ENCODE measurements at regions not wholly inside any gene's neighbourhood (a gene's known extent, or its start where the extent isn't known, plus 50 kb on each side); places are given as distances from the start of the nearest gene placed in this dataset.
"Not testable (repeated sequence)": the region's sequence is repeated elsewhere in the genome, so short reads cannot be mapped to it uniquely, and the experiment has no call there.

DNA sequence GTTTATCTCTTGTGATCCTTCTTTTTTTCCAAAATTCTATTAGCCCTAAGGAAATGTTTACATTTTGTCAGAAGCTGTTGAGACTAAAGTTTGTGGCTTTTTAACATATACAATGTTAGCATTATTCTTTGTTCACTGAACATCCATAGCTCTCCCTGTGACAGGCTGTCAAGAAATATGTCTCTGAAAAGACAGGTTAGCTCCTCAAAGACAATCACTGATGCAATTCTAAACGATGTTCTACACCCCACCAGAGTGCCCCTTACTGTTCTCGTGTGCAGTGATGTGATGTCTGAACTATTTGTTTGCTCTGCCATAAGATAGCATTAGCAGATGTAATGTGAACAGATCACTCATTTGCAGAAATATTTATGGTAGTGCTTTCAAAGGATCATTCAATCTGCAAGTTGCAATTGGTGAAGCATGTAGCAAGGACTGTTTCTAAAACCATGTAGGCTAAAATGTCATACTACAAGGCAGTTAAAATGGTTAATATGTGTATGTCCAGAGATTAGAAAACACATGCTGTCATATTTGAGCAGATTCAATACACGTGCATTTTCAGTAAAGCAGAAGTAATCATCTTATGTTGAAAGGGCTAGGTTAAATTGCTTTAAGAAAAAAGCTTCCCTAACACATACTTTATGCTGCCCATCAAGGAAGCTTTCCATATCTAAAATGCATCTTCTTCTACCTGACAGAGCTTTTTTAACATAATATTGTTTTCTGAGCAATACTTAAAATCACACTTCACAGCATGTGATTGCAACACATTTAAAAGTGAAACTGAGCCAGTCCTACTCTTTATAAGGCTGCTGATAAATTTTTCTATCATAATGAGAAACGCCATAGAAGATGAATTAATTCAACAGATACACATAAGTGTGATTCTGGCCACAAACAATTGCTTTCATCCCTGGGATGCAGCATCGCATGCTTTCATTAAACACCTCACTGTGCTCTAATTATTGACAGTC lies 285.7 kb upstream of the UBE2E3 start:
- H3K4me3 ChIP-seq (ENCODE audit: low read depth, low read length), result peak overlapping the region; percentile 70
- DNase-seq (ENCODE audit: low read depth), result no peak
- TF ChIP-seq, protein P1, sequence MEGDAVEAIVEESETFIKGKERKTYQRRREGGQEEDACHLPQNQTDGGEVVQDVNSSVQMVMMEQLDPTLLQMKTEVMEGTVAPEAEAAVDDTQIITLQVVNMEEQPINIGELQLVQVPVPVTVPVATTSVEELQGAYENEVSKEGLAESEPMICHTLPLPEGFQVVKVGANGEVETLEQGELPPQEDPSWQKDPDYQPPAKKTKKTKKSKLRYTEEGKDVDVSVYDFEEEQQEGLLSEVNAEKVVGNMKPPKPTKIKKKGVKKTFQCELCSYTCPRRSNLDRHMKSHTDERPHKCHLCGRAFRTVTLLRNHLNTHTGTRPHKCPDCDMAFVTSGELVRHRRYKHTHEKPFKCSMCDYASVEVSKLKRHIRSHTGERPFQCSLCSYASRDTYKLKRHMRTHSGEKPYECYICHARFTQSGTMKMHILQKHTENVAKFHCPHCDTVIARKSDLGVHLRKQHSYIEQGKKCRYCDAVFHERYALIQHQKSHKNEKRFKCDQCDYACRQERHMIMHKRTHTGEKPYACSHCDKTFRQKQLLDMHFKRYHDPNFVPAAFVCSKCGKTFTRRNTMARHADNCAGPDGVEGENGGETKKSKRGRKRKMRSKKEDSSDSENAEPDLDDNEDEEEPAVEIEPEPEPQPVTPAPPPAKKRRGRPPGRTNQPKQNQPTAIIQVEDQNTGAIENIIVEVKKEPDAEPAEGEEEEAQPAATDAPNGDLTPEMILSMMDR (IDR thresholded peaks at IDR 0.05; ENCODE audit: control insufficient read depth, extremely low read depth, insufficient read depth), result no peak

DNA sequence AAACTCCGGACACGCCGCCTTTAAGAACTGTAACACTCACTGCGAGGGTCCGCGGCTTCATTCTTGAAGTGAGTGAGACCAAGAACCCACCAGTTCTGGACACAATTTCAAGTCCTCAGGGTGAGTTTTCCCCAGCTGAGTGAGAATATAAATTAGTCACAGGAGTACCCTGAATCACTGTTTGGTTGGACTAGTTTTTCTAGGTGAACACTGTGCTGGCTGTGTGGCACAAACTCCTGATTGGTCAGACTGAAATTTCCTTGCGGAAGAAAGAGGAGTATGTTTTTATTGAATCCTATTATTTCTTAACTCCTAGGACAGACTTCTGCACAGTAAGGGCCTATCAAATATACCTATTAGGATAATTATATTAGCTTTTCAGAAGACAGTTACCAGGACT lies 288.1 kb upstream of the UBE2E3 start:
- peak; percentile 70 for DNase-seq (ENCODE audit: low read depth)
- TF ChIP-seq, protein P1 (IDR thresholded peaks at IDR 0.05; ENCODE audit: control insufficient read depth, extremely low read depth, insufficient read depth), result no peak
- peak overlapping the region; percentile 70 for H3K4me3 ChIP-seq (ENCODE audit: low read depth, low read length)

DNA sequence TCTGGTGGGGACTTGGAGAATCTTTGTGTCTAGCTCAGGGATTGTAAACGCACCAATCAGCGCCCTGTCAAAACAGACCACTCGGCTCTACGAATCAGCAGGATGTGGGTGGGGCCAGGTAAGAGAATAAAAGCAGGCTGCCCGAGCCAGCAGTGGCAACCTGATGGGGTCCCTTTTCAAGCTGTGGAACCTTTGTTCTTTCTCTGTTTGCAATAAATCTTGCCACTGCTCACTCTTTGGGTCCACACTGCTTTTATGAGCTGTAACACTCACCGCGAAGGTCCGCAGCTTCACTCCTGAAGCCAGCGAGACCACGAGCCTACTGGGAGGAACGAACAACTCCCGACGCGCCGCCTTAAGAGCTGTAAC lies 288.6 kb upstream of the UBE2E3 start:
- not testable (repeated sequence) for DNase-seq (ENCODE audit: low read depth)
- H3K4me3 ChIP-seq (ENCODE audit: low read depth, low read length), result peak overlapping the region; percentile 70

DNA sequence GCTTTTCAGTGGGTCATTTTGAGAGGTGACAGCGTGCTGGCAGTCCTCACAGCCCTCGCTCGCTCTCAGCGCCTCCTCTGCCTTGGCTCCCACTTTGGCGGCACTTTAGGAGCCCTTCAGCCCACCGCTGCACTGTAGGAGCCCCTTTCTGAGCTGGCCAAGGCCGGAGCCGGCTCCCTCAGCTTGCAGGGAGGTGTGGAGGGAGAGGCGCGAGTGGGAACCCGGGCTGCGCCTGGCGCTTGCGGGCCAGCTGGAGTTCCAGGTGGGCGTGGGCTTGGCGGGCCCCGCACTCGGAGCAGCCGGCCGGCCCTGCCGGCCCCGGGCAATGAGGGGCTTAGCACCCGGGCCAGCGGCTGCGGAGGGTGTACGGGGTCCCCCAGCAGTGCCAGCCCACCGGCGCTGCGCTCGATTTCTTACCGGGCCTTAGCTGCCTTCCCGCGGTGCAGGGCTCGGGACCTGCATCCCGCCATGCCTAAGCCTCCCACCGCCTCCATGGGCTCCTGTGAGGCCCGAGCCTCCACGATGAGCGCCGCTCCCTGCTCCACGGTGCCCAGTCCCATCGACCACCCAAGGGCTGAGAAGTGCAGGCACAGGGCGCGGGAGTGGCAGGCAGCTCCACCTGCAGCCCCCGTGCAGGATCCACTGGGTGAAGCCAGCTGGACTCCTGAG lies 289.1 kb upstream of the UBE2E3 start:
- DNase-seq (ENCODE audit: low read depth), result not testable (repeated sequence)
- H3K4me3 ChIP-seq (ENCODE audit: low read depth, low read length), result peak overlapping the region; percentile 70

DNA sequence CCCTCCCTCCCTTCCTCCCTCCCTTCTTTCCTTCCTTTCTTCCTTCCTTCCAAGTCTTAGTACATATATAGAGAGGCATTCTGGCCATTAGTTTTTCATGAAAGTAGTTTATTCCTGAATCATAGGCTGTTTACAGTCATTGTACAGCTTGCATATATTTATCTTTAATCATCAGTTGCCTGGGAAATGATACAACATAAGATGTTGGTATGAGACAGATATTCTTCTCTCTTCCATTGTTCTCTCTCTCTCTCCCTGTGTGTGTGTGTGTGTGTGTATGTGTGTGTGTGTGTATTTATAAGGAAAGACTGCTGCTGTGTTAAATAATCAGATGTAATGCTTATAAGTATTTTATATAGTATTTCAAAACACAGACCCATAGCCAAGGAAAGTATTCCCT lies 289.8 kb upstream of the UBE2E3 start:
- DNase-seq (ENCODE audit: low read depth), result no peak
- TF ChIP-seq, protein P1 (IDR thresholded peaks at IDR 0.05; ENCODE audit: control insufficient read depth, extremely low read depth, insufficient read depth), result no peak
- H3K4me3 ChIP-seq (ENCODE audit: low read depth, low read length), result peak overlapping the region; percentile 70

DNA sequence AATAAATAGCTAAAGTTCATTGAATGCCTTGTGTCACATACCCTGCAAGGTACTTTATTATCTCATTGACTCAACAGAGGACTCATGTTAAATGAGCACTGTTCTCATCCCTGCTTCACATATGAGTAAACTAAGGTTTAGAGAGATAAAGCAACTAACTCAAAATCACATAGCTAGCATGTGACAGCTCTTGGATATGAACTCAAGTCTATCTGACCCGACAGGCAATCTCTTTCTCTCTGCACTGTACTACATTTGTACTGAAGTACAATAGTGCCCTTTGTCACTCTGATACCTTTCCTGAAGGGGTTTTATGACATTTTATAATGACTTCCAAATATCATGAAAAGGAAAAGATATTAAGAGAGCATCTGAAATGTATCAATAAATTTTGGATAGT lies 297.5 kb upstream of the UBE2E3 start:
- DNase-seq (ENCODE audit: low read depth), result no peak
- H3K4me3 ChIP-seq (ENCODE audit: low read depth, low read length), result no peak overlapping the region
- TF ChIP-seq, protein P1 (IDR thresholded peaks at IDR 0.05; ENCODE audit: control insufficient read depth, extremely low read depth, insufficient read depth), result no peak

DNA sequence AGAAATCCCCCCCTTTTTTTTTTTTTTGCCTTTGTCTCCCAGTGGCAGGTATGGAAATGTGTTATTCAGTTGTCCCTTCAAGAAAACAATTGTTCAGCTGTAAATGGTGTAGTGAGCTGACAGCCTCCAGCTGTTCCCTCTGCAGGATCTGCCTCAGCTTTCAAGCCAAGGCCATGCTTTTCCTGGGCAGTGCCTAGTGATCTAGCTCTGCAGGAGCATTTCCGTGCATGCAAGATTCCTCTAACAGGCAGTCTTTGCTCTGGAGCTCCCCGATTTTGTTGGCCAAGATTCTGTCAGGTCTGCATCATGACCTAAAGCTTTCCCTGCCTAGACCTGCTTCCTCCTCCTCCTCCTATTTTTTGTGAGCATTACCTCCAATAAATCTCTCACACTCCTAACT lies 300.7 kb upstream of the UBE2E3 start:
- TF ChIP-seq, protein P1 (IDR thresholded peaks at IDR 0.05; ENCODE audit: control insufficient read depth, extremely low read depth, insufficient read depth), result no peak
- H3K4me3 ChIP-seq (ENCODE audit: low read depth, low read length), result peak overlapping the region; percentile 11; the same call in 1 of the 2 replicates
- no peak for DNase-seq (ENCODE audit: low read depth)

DNA sequence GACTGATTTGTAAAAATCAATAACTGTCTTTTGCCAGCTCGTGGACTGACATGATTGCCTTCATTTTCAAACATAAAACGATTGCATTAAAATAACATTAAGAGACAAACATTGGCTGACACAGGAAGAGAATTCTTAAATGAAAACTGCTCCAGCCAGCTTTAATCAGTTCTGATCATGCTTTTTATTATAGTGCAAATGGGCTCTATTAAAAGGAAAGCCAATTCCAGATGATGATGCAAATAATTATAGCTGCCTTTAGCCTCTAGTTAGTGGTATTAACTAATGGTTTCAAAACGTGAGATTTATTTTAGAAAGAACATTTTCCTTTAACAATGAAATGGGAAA lies 301.8 kb upstream of the UBE2E3 start:
- TF ChIP-seq, protein P1 (IDR thresholded peaks at IDR 0.05; ENCODE audit: control insufficient read depth, extremely low read depth, insufficient read depth), result no peak
- no peak overlapping the region for H3K4me3 ChIP-seq (ENCODE audit: low read depth, low read length)
- DNase-seq (ENCODE audit: low read depth), result no peak
